Ishikawa (cell line): ENCODE measurements at regions not wholly inside any gene's neighbourhood (a gene's known extent, or its start where the extent isn't known, plus 50 kb on each side); places are given as distances from the start of the nearest gene placed in this dataset.

Experiments
- EGR1 ChIP-seq: IDR thresholded peaks from 2 replicates; pipeline ENCODE4 v1.6.1; 2012
- FOXM1 ChIP-seq: IDR thresholded peaks from 2 replicates; pipeline ENCODE4 v1.6.1; 2012; ENCODE audit warnings: low read depth, borderline replicate concordance
- TAF1 ChIP-seq: IDR thresholded peaks from 2 replicates; pipeline ENCODE4 v1.6.1; 2012; ENCODE audit warnings: low read depth, mild to moderate bottlenecking
- YY1 ChIP-seq: IDR thresholded peaks from 2 replicates; pipeline ENCODE4 v1.6.1; 2012; ENCODE audit warnings: low read depth
- TF ChIP-seq, protein P1 (sequence below): IDR thresholded peaks from 2 replicates; pipeline ENCODE4 v1.6.1; 2012; ENCODE audit warnings: low read depth, mild to moderate bottlenecking
- TF ChIP-seq, protein P2 (sequence below): IDR thresholded peaks from 2 replicates; pipeline ENCODE4 v1.6.1; 2012

DNA sequence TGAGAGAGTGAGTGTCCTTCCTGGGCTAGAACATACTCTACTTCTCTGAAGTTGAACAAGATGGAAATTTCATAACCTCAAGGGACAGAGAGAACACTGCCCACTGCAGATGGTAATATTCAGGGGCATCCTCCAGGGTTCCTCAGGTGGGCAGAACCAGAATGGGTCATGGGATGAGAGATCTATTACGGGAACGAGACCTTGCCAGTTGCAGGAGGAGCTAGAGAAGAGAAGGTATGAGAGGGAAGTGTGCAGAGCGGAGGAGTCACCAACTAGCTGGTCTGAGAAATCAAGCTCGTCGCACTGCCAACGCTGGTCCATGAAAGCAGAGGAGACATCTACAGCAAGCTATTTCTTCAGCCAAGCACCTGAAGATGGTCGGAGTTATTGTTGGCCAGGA is 184.7 kb downstream of the TJP1 start:
- TF ChIP-seq, protein P1, sequence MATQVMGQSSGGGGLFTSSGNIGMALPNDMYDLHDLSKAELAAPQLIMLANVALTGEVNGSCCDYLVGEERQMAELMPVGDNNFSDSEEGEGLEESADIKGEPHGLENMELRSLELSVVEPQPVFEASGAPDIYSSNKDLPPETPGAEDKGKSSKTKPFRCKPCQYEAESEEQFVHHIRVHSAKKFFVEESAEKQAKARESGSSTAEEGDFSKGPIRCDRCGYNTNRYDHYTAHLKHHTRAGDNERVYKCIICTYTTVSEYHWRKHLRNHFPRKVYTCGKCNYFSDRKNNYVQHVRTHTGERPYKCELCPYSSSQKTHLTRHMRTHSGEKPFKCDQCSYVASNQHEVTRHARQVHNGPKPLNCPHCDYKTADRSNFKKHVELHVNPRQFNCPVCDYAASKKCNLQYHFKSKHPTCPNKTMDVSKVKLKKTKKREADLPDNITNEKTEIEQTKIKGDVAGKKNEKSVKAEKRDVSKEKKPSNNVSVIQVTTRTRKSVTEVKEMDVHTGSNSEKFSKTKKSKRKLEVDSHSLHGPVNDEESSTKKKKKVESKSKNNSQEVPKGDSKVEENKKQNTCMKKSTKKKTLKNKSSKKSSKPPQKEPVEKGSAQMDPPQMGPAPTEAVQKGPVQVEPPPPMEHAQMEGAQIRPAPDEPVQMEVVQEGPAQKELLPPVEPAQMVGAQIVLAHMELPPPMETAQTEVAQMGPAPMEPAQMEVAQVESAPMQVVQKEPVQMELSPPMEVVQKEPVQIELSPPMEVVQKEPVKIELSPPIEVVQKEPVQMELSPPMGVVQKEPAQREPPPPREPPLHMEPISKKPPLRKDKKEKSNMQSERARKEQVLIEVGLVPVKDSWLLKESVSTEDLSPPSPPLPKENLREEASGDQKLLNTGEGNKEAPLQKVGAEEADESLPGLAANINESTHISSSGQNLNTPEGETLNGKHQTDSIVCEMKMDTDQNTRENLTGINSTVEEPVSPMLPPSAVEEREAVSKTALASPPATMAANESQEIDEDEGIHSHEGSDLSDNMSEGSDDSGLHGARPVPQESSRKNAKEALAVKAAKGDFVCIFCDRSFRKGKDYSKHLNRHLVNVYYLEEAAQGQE, result no peak
- TF ChIP-seq, protein P2, sequence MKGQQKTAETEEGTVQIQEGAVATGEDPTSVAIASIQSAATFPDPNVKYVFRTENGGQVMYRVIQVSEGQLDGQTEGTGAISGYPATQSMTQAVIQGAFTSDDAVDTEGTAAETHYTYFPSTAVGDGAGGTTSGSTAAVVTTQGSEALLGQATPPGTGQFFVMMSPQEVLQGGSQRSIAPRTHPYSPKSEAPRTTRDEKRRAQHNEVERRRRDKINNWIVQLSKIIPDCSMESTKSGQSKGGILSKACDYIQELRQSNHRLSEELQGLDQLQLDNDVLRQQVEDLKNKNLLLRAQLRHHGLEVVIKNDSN, result no peak
- TF ChIP-seq EGR1, result no peak
- TF ChIP-seq FOXM1, result no peak
- TF ChIP-seq YY1, result no peak
- no peak for TF ChIP-seq TAF1
